ENCODE measurements at regions not wholly inside any gene's neighbourhood (a gene's known extent, or its start where the extent isn't known, plus 50 kb on each side); places are given as distances from the start of the nearest gene placed in this dataset.

GRCh38 chr9:79176014-79176697, 395.6 kb upstream of the TLE4 start:
- Histone ChIP-seq H3K4me2 (ENCODE audit: low read depth, low read length, poor library complexity, severe bottlenecking) (no peak overlapping the region), H3K27ac (ENCODE audit: low read depth, low read length) (no peak overlapping the region), H3K9ac (ENCODE audit: low read length) (no peak overlapping the region), H3K9me3 (ENCODE audit: insufficient read depth, low read length) (no peaks in the 10 kb centered on the region), H3K4me3 (ENCODE audit: insufficient read depth, low read length, poor library complexity, severe bottlenecking) (no peak overlapping the region), H3K36me3 (ENCODE audit: low read length) (no peaks in the 10 kb centered on the region), H3F3A (ENCODE audit: insufficient read depth) (no peaks in the 10 kb centered on the region), H3K27me3 (ENCODE audit: low read length) (no peaks in the 10 kb centered on the region), H3K9me2 (replicated peaks; ENCODE audit: insufficient read depth, low read length) (no peaks in the 10 kb centered on the region), H2AFZ (ENCODE audit: low read depth, low read length, severe bottlenecking) (no peak overlapping the region), H4K20me1 (ENCODE audit: low read depth, low read length) (no peaks in the 10 kb centered on the region), H3K79me2 (ENCODE audit: insufficient read depth, low read length) (no peaks in the 10 kb centered on the region)
- no peak for TF ChIP-seq CTCF (IDR thresholded peaks at IDR 0.05; ENCODE audit: insufficient read depth, low read length, poor library complexity, severe bottlenecking)
- no peak for TF ChIP-seq EZH2phosphoT487 (conservative IDR thresholded peaks at IDR 0.05; ENCODE audit: low read length)

- Histone ChIP-seq H2AFZ (ENCODE audit: low read depth, low read length, severe bottlenecking) (no peak overlapping the region), H3K4me2 (ENCODE audit: low read depth, low read length, poor library complexity, severe bottlenecking) (no peak overlapping the region), H3K27ac (ENCODE audit: low read depth, low read length) (no peak overlapping the region), H3K4me3 (ENCODE audit: insufficient read depth, low read length, poor library complexity, severe bottlenecking) (no peak overlapping the region), H3F3A (ENCODE audit: insufficient read depth) (no peaks in the 10 kb centered on the region), H4K20me1 (ENCODE audit: low read depth, low read length) (no peaks in the 10 kb centered on the region), H3K36me3 (ENCODE audit: low read length) (no peaks in the 10 kb centered on the region), H3K79me2 (ENCODE audit: insufficient read depth, low read length) (no peaks in the 10 kb centered on the region), H3K9me2 (replicated peaks; ENCODE audit: insufficient read depth, low read length) (no peaks in the 10 kb centered on the region), H3K9me3 (ENCODE audit: insufficient read depth, low read length) (no peaks in the 10 kb centered on the region), H3K27me3 (ENCODE audit: low read length) (no peaks in the 10 kb centered on the region), H3K9ac (ENCODE audit: low read length) (no peak overlapping the region)
- no peak for TF ChIP-seq EZH2phosphoT487 (conservative IDR thresholded peaks at IDR 0.05; ENCODE audit: low read length)
- no peak for TF ChIP-seq CTCF (IDR thresholded peaks at IDR 0.05; ENCODE audit: insufficient read depth, low read length, poor library complexity, severe bottlenecking)
Observed at GRCh38 chr9:79184831-79185230, 386.9 kb upstream of the TLE4 start.

GRCh38 chr9:79185866-79186265, 385.9 kb upstream of the TLE4 start:
- Histone ChIP-seq H3K27ac (ENCODE audit: low read depth, low read length) (no peak overlapping the region), H3K79me2 (ENCODE audit: insufficient read depth, low read length) (no peaks in the 10 kb centered on the region), H4K20me1 (ENCODE audit: low read depth, low read length) (no peaks in the 10 kb centered on the region), H3K4me2 (ENCODE audit: low read depth, low read length, poor library complexity, severe bottlenecking) (no peak overlapping the region), H2AFZ (ENCODE audit: low read depth, low read length, severe bottlenecking) (no peak overlapping the region), H3F3A (ENCODE audit: insufficient read depth) (no peaks in the 10 kb centered on the region), H3K9ac (ENCODE audit: low read length) (no peak overlapping the region), H3K27me3 (ENCODE audit: low read length) (no peaks in the 10 kb centered on the region), H3K9me2 (replicated peaks; ENCODE audit: insufficient read depth, low read length) (no peaks in the 10 kb centered on the region), H3K4me3 (ENCODE audit: insufficient read depth, low read length, poor library complexity, severe bottlenecking) (no peak overlapping the region), H3K9me3 (ENCODE audit: insufficient read depth, low read length) (no peaks in the 10 kb centered on the region), H3K36me3 (ENCODE audit: low read length) (no peaks in the 10 kb centered on the region)
- no peak for TF ChIP-seq CTCF (IDR thresholded peaks at IDR 0.05; ENCODE audit: insufficient read depth, low read length, poor library complexity, severe bottlenecking)
